H9 (cell line): ENCODE measurements at regions not wholly inside any gene's neighbourhood (a gene's known extent, or its start where the extent isn't known, plus 50 kb on each side); places are given as distances from the start of the nearest gene placed in this dataset.

ENCODE experiments used
- DNase-seq: peaks from one replicate; pipeline ENCODE4 v3.0.0-alpha.2; 2017
- H2AFZ ChIP-seq: one replicate; pipeline ENCODE4 v1.6.1; 2013; ENCODE audit warnings: mild to moderate bottlenecking, low read length, control low read depth, moderate library complexity
- H2AK5ac ChIP-seq: 2 replicates; pipeline ENCODE4 v1.6.1; 2013; ENCODE audit warnings: low read length, control low read depth, mixed read lengths; ENCODE audit not compliant: insufficient read length
- H2BK120ac ChIP-seq: one replicate; pipeline ENCODE4 v1.6.1; 2013; ENCODE audit warnings: low read depth, mild to moderate bottlenecking, low read length, control low read depth, inconsistent platforms; ENCODE audit not compliant: poor library complexity, severe bottlenecking
- H2BK12ac ChIP-seq: 2 replicates; pipeline ENCODE4 v1.6.1; 2013; ENCODE audit warnings: low read length, control low read depth, mixed read lengths, low read depth; ENCODE audit not compliant: insufficient read length
- H2BK15ac ChIP-seq: 2 replicates; pipeline ENCODE4 v1.6.1; 2013; ENCODE audit warnings: low read depth, low read length, control low read depth
- H2BK20ac ChIP-seq: one replicate; pipeline ENCODE4 v1.6.1; 2013; ENCODE audit warnings: low read depth, mild to moderate bottlenecking, low read length, control low read depth, inconsistent platforms; ENCODE audit not compliant: poor library complexity, severe bottlenecking
- H2BK5ac ChIP-seq: 2 replicates; pipeline ENCODE4 v1.6.1; 2013; ENCODE audit warnings: low read length, control low read depth, mixed read lengths; ENCODE audit not compliant: insufficient read length
- H3K14ac ChIP-seq: 2 replicates; pipeline ENCODE4 v1.6.1; 2013; ENCODE audit warnings: low read length, control low read depth; ENCODE audit not compliant: insufficient read depth
- H3K18ac ChIP-seq: 2 replicates; pipeline ENCODE4 v1.6.1; 2013; ENCODE audit warnings: low read depth, mild to moderate bottlenecking, mixed read lengths, low read length, control low read depth; ENCODE audit not compliant: insufficient read length
- H3K23ac ChIP-seq: 2 replicates; pipeline ENCODE4 v1.6.1; 2013; ENCODE audit warnings: low read length, control low read depth, mixed read lengths, low read depth; ENCODE audit not compliant: insufficient read length
- H3K23me2 ChIP-seq: 2 replicates; pipeline ENCODE4 v1.6.1; 2013; ENCODE audit warnings: low read depth, mild to moderate bottlenecking, mixed read lengths, low read length, control low read depth; ENCODE audit not compliant: insufficient read length, poor library complexity, severe bottlenecking
- H3K27ac ChIP-seq: 2 replicates; pipeline ENCODE4 v1.5.1; 2013; ENCODE audit warnings: low read length, control low read depth, mixed read lengths, low read depth; ENCODE audit not compliant: insufficient read length
- H3K27me3 ChIP-seq: 2 replicates; pipeline ENCODE4 v1.6.1; 2013; ENCODE audit warnings: low read length, control low read depth, inconsistent platforms; ENCODE audit not compliant: insufficient read depth
- H3K4ac ChIP-seq: 2 replicates; pipeline ENCODE4 v1.6.1; 2013; ENCODE audit warnings: low read depth, mild to moderate bottlenecking, control low read depth, inconsistent platforms, low read length, moderate library complexity
- H3K4me1 ChIP-seq: 2 replicates; pipeline ENCODE4 v1.6.1; 2013; ENCODE audit warnings: low read length, control low read depth, inconsistent platforms; ENCODE audit not compliant: insufficient read depth
- H3K4me2 ChIP-seq: 2 replicates; pipeline ENCODE4 v1.6.1; 2013; ENCODE audit warnings: low read length, control low read depth, mixed read lengths; ENCODE audit not compliant: insufficient read length, insufficient read depth
- H3K56ac ChIP-seq: 2 replicates; pipeline ENCODE4 v1.6.1; 2013; ENCODE audit warnings: low read depth, mild to moderate bottlenecking, mixed read lengths, low read length, control low read depth; ENCODE audit not compliant: insufficient read length
- H3K79me1 ChIP-seq: 2 replicates; pipeline ENCODE4 v1.6.1; 2013; ENCODE audit warnings: low read depth, mild to moderate bottlenecking, moderate library complexity, low read length, control low read depth, inconsistent platforms; ENCODE audit not compliant: insufficient read depth, poor library complexity, severe bottlenecking
- H3K79me2 ChIP-seq: 2 replicates; pipeline ENCODE4 v1.6.1; 2013; ENCODE audit warnings: low read length, control low read depth, inconsistent platforms; ENCODE audit not compliant: insufficient read depth
- H3K9ac ChIP-seq: 2 replicates; pipeline ENCODE4 v1.6.1; 2013; ENCODE audit warnings: low read length, control low read depth, mixed read lengths; ENCODE audit not compliant: insufficient read length; ENCODE audit errors: extremely low read depth
- H3K9me3 ChIP-seq: one replicate; pipeline ENCODE4 v1.6.1; 2013; ENCODE audit warnings: low read depth, low read length, inconsistent platforms; ENCODE audit not compliant: control insufficient read depth
- H3T11ph ChIP-seq: one replicate; pipeline ENCODE4 v1.6.1; 2013; ENCODE audit warnings: mild to moderate bottlenecking, low read length, control low read depth, inconsistent platforms
- H4K20me1 ChIP-seq: one replicate; pipeline ENCODE4 v1.6.1; 2013; ENCODE audit not compliant: control insufficient read depth, insufficient read length, insufficient read depth
- H4K5ac ChIP-seq: 2 replicates; pipeline ENCODE4 v1.6.1; 2013; ENCODE audit warnings: low read depth, mild to moderate bottlenecking, mixed read lengths, low read length, control low read depth; ENCODE audit not compliant: insufficient read length
- H4K8ac ChIP-seq: replicated peaks from 2 replicates; pipeline ENCODE4 v1.6.1; 2013; ENCODE audit warnings: low read length, control low read depth, mixed read lengths, low read depth; ENCODE audit not compliant: insufficient read length
- H4K91ac ChIP-seq: 2 replicates; pipeline ENCODE4 v1.6.1; 2013; ENCODE audit warnings: low read depth, mild to moderate bottlenecking, moderate library complexity, mixed read lengths, low read length, control low read depth; ENCODE audit not compliant: insufficient read length
- H3K27ac Mint-ChIP-seq, 3 experiments: 2 replicates in 2 of 3; 3 replicates in 1 of 3; pipeline ENCODE4 v1.8.0; 2020 to 2021; ENCODE audit warnings: mixed read lengths in 3 of 3, mild to moderate bottlenecking in 1 of 3, moderate library complexity in 1 of 3
- H3K27me3 Mint-ChIP-seq: 2 replicates; pipeline ENCODE4 v1.8.0; 2021; ENCODE audit warnings: low read depth, mild to moderate bottlenecking, moderate library complexity, mixed read lengths
- H3K36me3 Mint-ChIP-seq, 3 experiments: 2 replicates in 2 of 3; 3 replicates in 1 of 3; pipeline ENCODE4 v1.8.0; 2020 to 2021; ENCODE audit warnings: low read depth in 3 of 3, mixed read lengths in 3 of 3; ENCODE audit not compliant: insufficient read depth in 1 of 3
- H3K4me1 Mint-ChIP-seq, 2 experiments: 2 replicates each; pipeline ENCODE4 v1.8.0; 2020; ENCODE audit warnings: mixed read lengths in 2 of 2
- H3K4me3 Mint-ChIP-seq, 2 experiments: 2 replicates in 1 of 2; 3 replicates in 1 of 2; pipeline ENCODE4 v1.8.0; 2020 to 2021; ENCODE audit warnings: mild to moderate bottlenecking in 2 of 2, mixed read lengths in 2 of 2, moderate library complexity in 1 of 2
- H3K9me3 Mint-ChIP-seq, 2 experiments: 2 replicates in 1 of 2; 3 replicates in 1 of 2; pipeline ENCODE4 v1.8.0; 2020; ENCODE audit warnings: mild to moderate bottlenecking in 2 of 2, mixed read lengths in 2 of 2, moderate library complexity in 1 of 2
- CTCF ChIP-seq: fragments of 200-600 bp; sonication (generic); conservative IDR thresholded peaks from 3 replicates; pipeline ENCODE4 v1.8.0; 2021; ENCODE audit warnings: antibody characterized with exemption, mild to moderate bottlenecking
- WGBS: extraction: QIAGEN DNeasy Blood & Tissue Kit; methylation state at CpG from one replicate; pipeline ENCODE4 v1.1.7; 2013; ENCODE audit warnings: missing lambda C conversion rate, low lambda C conversion rate, mixed read lengths; ENCODE audit not compliant: insufficient read length; ENCODE audit errors: extremely low coverage; 5-methylcytosine and 5-hydroxymethylcytosine counted together

GRCh38 chr21:28742527-28742926, 250.2 kb downstream of the LTN1 start:
- Histone ChIP-seq H3K18ac (no peak overlapping the region), H3K14ac (no peak overlapping the region), H3K79me2 (no peaks in the 10 kb centered on the region), H3K4ac (no peak overlapping the region), H4K8ac (no peak overlapping the region), H2BK15ac (no peak overlapping the region), H3K23me2 (peaks cover 2% of the 10 kb centered on the region), H3K9me3 (no peaks in the 10 kb centered on the region), H4K91ac (no peak overlapping the region), H3T11ph (no peak overlapping the region), H2AK5ac (no peak overlapping the region), H3K27me3 (no peaks in the 10 kb centered on the region), H4K20me1 (no peaks in the 10 kb centered on the region), H2BK5ac (no peak overlapping the region), H2BK12ac (no peak overlapping the region), H3K4me2 (no peak overlapping the region), H2AFZ (no peak overlapping the region), H3K56ac (no peak overlapping the region), H3K4me1 (no peaks in the 10 kb centered on the region; the same call in 1 of the 2 replicates), H3K23ac (no peak overlapping the region), H4K5ac (no peak overlapping the region), H3K79me1 (no peaks in the 10 kb centered on the region), H3K27ac (no peak overlapping the region), H3K9ac (no peak overlapping the region), H2BK20ac (no peak overlapping the region), H2BK120ac (no peak overlapping the region)
- TF ChIP-seq CTCF: peak; percentile 32; the same call in 2 of the 3 replicates
- Mint-ChIP-seq H3K27me3 (no peaks in the 10 kb centered on the region), H3K9me3 (peaks cover 0 to 4% of the 10 kb centered on the region in 2 experiments; a peak in 1 of 5 replicates), H3K4me3 (no peak overlapping the region), H3K36me3 (peaks cover 0 to 7% (median 0%) of the 10 kb centered on the region in 3 experiments; a peak in 1 of 7 replicates), H3K4me1 (peaks cover 25 to 26% of the 10 kb centered on the region in 2 experiments), H3K27ac (no peak overlapping the region)
- no CpG with 5 or more reads among the region's 3 CpGs for WGBS
- no peak for DNase-seq
